ENCODE measurements at regions not wholly inside any gene's neighbourhood (a gene's known extent, or its start where the extent isn't known, plus 50 kb on each side); places are given as distances from the start of the nearest gene placed in this dataset.
"Not testable (repeated sequence)": the region's sequence is repeated elsewhere in the genome, so short reads cannot be mapped to it uniquely, and the experiment has no call there.

- no peaks in the 10 kb centered on the region for H3K27me3 Mint-ChIP-seq (ENCODE audit: unreplicated experiment)
- no peak for DNase-seq (ENCODE audit: low spot score)
- H3K36me3 Mint-ChIP-seq (ENCODE audit: low read depth, unreplicated experiment): no peaks in the 10 kb centered on the region
- TF ChIP-seq CTCF (IDR thresholded peaks at IDR 0.05; ENCODE audit: unreplicated experiment): no peak
- no peaks in the 10 kb centered on the region for H3K9me3 Mint-ChIP-seq (ENCODE audit: unreplicated experiment)
- peaks cover 9% of the 10 kb centered on the region for H3K4me1 Mint-ChIP-seq (ENCODE audit: unreplicated experiment)
- no peak overlapping the region for H3K4me3 Mint-ChIP-seq (ENCODE audit: unreplicated experiment)
- H3K27ac Mint-ChIP-seq (ENCODE audit: unreplicated experiment): no peak overlapping the region
These were observed 96.0 kb upstream of the VGLL4 start for GRCh38 chr3:11739706-11740105.

GRCh38 chr3:11739123-11739522 lies 95.4 kb upstream of the VGLL4 start:
- Mint-ChIP-seq H3K36me3 (ENCODE audit: low read depth, unreplicated experiment) (no peaks in the 10 kb centered on the region), H3K27ac (ENCODE audit: unreplicated experiment) (no peak overlapping the region), H3K27me3 (ENCODE audit: unreplicated experiment) (no peaks in the 10 kb centered on the region), H3K4me1 (ENCODE audit: unreplicated experiment) (peaks cover 9% of the 10 kb centered on the region), H3K9me3 (ENCODE audit: unreplicated experiment) (no peaks in the 10 kb centered on the region), H3K4me3 (ENCODE audit: unreplicated experiment) (no peak overlapping the region)
- no peak for TF ChIP-seq CTCF (IDR thresholded peaks at IDR 0.05; ENCODE audit: unreplicated experiment)
- DNase-seq (ENCODE audit: low spot score): no peak

- Mint-ChIP-seq H3K27me3 (ENCODE audit: unreplicated experiment) (no peaks in the 10 kb centered on the region), H3K4me3 (ENCODE audit: unreplicated experiment) (no peak overlapping the region), H3K4me1 (ENCODE audit: unreplicated experiment) (peaks cover 9% of the 10 kb centered on the region), H3K27ac (ENCODE audit: unreplicated experiment) (no peak overlapping the region), H3K36me3 (ENCODE audit: low read depth, unreplicated experiment) (no peaks in the 10 kb centered on the region), H3K9me3 (ENCODE audit: unreplicated experiment) (no peaks in the 10 kb centered on the region)
- DNase-seq (ENCODE audit: low spot score): no peak
- no peak for TF ChIP-seq CTCF (IDR thresholded peaks at IDR 0.05; ENCODE audit: unreplicated experiment)
These were observed 94.0 kb upstream of the VGLL4 start for GRCh38 chr3:11737742-11738141.

- Mint-ChIP-seq H3K27me3 (ENCODE audit: unreplicated experiment) (no peaks in the 10 kb centered on the region), H3K27ac (ENCODE audit: unreplicated experiment) (no peak overlapping the region), H3K4me3 (ENCODE audit: unreplicated experiment) (no peak overlapping the region), H3K9me3 (ENCODE audit: unreplicated experiment) (no peaks in the 10 kb centered on the region), H3K36me3 (ENCODE audit: low read depth, unreplicated experiment) (no peaks in the 10 kb centered on the region), H3K4me1 (ENCODE audit: unreplicated experiment) (peaks cover 12% of the 10 kb centered on the region)
- TF ChIP-seq CTCF (IDR thresholded peaks at IDR 0.05; ENCODE audit: unreplicated experiment): no peak
- no peak for DNase-seq (ENCODE audit: low spot score)
These were observed 92.6 kb upstream of the VGLL4 start for GRCh38 chr3:11736136-11736833.

- Mint-ChIP-seq H3K9me3 (ENCODE audit: unreplicated experiment) (no peaks in the 10 kb centered on the region), H3K36me3 (ENCODE audit: low read depth, unreplicated experiment) (no peaks in the 10 kb centered on the region), H3K27me3 (ENCODE audit: unreplicated experiment) (no peaks in the 10 kb centered on the region), H3K4me3 (ENCODE audit: unreplicated experiment) (no peak overlapping the region), H3K27ac (ENCODE audit: unreplicated experiment) (no peak overlapping the region), H3K4me1 (ENCODE audit: unreplicated experiment) (peaks cover 12% of the 10 kb centered on the region)
- no peak for DNase-seq (ENCODE audit: low spot score)
- no peak for TF ChIP-seq CTCF (IDR thresholded peaks at IDR 0.05; ENCODE audit: unreplicated experiment)
These were observed 91.9 kb upstream of the VGLL4 start for GRCh38 chr3:11735638-11736037.

GRCh38 chr3:11735111-11735510 lies 91.4 kb upstream of the VGLL4 start:
- H3K4me1 Mint-ChIP-seq (ENCODE audit: unreplicated experiment): peaks cover 12% of the 10 kb centered on the region
- not testable (repeated sequence) for DNase-seq (ENCODE audit: low spot score); H3K27me3 Mint-ChIP-seq (ENCODE audit: unreplicated experiment); H3K27ac Mint-ChIP-seq (ENCODE audit: unreplicated experiment); H3K4me3 Mint-ChIP-seq (ENCODE audit: unreplicated experiment); H3K36me3 Mint-ChIP-seq (ENCODE audit: low read depth, unreplicated experiment); H3K9me3 Mint-ChIP-seq (ENCODE audit: unreplicated experiment)

Data from endothelial cell (in vitro differentiated cells).